ENCODE measurements at regions not wholly inside any gene's neighbourhood (a gene's known extent, or its start where the extent isn't known, plus 50 kb on each side); places are given as distances from the start of the nearest gene placed in this dataset.

DNA sequence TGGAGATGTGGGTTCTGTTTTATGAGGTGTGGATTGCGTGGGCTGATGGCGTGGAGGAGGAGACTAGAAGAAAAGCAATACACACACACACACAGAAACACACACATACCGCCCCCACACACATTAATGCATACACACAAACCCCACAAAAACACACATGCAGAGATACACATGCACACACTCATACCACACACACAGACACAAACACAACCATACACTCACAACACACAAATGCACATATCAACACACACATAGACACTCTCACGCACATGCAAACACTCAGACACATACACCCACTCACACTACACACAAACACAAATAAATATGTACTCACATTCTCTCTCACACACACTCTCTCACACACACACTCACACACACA lies 75.7 kb upstream of the UBL3 start (continued):
- TF ChIP-seq, protein P1, sequence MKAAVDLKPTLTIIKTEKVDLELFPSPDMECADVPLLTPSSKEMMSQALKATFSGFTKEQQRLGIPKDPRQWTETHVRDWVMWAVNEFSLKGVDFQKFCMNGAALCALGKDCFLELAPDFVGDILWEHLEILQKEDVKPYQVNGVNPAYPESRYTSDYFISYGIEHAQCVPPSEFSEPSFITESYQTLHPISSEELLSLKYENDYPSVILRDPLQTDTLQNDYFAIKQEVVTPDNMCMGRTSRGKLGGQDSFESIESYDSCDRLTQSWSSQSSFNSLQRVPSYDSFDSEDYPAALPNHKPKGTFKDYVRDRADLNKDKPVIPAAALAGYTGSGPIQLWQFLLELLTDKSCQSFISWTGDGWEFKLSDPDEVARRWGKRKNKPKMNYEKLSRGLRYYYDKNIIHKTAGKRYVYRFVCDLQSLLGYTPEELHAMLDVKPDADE (IDR thresholded peaks at IDR 0.05) = no peak
- TF ChIP-seq, protein P2, sequence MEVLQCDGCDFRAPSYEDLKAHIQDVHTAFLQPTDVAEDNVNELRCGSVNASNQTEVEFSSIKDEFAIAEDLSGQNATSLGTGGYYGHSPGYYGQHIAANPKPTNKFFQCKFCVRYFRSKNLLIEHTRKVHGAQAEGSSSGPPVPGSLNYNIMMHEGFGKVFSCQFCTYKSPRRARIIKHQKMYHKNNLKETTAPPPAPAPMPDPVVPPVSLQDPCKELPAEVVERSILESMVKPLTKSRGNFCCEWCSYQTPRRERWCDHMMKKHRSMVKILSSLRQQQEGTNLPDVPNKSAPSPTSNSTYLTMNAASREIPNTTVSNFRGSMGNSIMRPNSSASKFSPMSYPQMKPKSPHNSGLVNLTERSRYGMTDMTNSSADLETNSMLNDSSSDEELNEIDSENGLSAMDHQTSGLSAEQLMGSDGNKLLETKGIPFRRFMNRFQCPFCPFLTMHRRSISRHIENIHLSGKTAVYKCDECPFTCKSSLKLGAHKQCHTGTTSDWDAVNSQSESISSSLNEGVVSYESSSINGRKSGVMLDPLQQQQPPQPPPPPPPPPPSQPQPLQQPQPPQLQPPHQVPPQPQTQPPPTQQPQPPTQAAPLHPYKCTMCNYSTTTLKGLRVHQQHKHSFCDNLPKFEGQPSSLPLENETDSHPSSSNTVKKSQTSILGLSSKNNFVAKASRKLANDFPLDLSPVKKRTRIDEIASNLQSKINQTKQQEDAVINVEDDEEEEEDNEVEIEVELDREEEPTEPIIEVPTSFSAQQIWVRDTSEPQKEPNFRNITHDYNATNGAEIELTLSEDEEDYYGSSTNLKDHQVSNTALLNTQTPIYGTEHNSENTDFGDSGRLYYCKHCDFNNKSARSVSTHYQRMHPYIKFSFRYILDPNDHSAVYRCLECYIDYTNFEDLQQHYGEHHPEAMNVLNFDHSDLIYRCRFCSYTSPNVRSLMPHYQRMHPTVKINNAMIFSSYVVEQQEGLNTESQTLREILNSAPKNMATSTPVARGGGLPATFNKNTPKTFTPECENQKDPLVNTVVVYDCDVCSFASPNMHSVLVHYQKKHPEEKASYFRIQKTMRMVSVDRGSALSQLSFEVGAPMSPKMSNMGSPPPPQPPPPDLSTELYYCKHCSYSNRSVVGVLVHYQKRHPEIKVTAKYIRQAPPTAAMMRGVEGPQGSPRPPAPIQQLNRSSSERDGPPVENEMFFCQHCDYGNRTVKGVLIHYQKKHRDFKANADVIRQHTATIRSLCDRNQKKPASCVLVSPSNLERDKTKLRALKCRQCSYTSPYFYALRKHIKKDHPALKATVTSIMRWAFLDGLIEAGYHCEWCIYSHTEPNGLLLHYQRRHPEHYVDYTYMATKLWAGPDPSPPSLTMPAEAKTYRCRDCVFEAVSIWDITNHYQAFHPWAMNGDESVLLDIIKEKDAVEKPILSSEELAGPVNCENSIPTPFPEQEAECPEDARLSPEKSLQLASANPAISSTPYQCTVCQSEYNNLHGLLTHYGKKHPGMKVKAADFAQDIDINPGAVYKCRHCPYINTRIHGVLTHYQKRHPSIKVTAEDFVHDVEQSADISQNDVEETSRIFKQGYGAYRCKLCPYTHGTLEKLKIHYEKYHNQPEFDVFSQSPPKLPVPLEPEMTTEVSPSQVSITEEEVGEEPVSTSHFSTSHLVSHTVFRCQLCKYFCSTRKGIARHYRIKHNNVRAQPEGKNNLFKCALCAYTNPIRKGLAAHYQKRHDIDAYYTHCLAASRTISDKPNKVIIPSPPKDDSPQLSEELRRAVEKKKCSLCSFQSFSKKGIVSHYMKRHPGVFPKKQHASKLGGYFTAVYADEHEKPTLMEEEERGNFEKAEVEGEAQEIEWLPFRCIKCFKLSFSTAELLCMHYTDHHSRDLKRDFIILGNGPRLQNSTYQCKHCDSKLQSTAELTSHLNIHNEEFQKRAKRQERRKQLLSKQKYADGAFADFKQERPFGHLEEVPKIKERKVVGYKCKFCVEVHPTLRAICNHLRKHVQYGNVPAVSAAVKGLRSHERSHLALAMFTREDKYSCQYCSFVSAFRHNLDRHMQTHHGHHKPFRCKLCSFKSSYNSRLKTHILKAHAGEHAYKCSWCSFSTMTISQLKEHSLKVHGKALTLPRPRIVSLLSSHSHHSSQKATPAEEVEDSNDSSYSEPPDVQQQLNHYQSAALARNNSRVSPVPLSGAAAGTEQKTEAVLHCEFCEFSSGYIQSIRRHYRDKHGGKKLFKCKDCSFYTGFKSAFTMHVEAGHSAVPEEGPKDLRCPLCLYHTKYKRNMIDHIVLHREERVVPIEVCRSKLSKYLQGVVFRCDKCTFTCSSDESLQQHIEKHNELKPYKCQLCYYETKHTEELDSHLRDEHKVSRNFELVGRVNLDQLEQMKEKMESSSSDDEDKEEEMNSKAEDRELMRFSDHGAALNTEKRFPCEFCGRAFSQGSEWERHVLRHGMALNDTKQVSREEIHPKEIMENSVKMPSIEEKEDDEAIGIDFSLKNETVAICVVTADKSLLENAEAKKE (CRISPR knock-in tag; IDR thresholded peaks at IDR 0.05) = no peak

DNA sequence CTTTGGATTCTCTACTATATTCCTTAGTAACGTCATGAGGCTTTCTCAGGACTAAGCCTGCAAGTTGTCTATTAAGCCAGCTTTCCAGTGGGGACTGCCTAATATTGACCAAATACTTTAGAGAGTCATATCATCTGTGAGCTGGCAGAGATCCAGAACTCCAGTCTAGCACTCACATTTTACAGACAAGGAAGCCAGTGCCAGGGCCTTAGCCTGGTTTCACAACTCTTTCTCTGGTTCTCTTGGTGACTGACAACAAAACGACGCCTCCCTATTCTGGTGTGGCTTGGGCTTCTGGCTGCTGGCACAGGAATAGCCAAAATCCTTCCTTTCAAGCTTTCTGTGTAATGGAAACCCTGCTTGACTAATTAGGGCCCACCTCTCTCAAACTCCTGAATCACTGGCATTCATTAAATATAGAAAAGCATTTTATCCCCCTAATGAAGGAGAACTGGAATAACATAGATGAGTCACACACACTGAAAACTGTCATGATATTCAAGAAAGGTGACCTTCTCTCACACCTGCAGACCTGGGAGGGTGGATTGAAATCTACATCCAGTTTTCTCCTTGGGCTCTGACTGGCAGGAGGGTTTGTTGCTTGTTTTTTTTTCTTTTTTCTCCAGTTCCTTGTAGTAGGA lies 75.2 kb upstream of the UBL3 start:
- Histone ChIP-seq H3K79me2 (replicated peaks; ENCODE audit: insufficient read depth) (no peaks in the 10 kb centered on the region), H2AFZ (no peak overlapping the region; the same call in 1 of the 2 replicates), H3K27me3 (ENCODE audit: insufficient read depth) (no peaks in the 10 kb centered on the region; the same call in 1 of the 2 replicates), H3K4me2 (no peak overlapping the region), H3K4me3 (no peak overlapping the region), H3K36me3 (ENCODE audit: insufficient read depth) (no peaks in the 10 kb centered on the region; the same call in 1 of the 2 replicates), H4K20me1 (replicated peaks; ENCODE audit: insufficient read depth) (no peaks in the 10 kb centered on the region), H3K4me1 (ENCODE audit: insufficient read depth) (no peaks in the 10 kb centered on the region; the same call in 1 of the 2 replicates), H3K27ac (ENCODE audit: low read depth) (no peak overlapping the region), H3F3A (replicated peaks; ENCODE audit: low read depth) (no peaks in the 10 kb centered on the region), H3K9me2 (ENCODE audit: insufficient read depth) (peaks cover 11% of the 10 kb centered on the region; the same call in 1 of the 2 replicates)
- Mint-ChIP-seq H3K27ac (no peak overlapping the region), H3K36me3 (ENCODE audit: low read depth) (no peaks in the 10 kb centered on the region), H3K27me3 (ENCODE audit: insufficient read depth, low read depth, poor library complexity) (peaks cover 7% of the 10 kb centered on the region), H3K4me3 (no peak overlapping the region), H3K4me1 (peaks cover 14% of the 10 kb centered on the region), H3K9me3 (peaks cover 5% of the 10 kb centered on the region; the same call in 2 of the 3 replicates)
- no peak for DNase-seq (ENCODE audit: low spot score)
- ATAC-seq = no peak
- TF ChIP-seq CREB1 (CRISPR knock-in tag; IDR thresholded peaks at IDR 0.05; ENCODE audit: low read depth) (no peak), EZH2 (IDR thresholded peaks at IDR 0.05; ENCODE audit: low read depth, unreplicated experiment) (no peak), EZH2phosphoT487 (IDR thresholded peaks at IDR 0.05; ENCODE audit: unreplicated experiment) (no peak), STAT1 (IDR thresholded peaks at IDR 0.05; ENCODE audit: unreplicated experiment) (no peak), ZNF331 (CRISPR knock-in tag; IDR thresholded peaks at IDR 0.05; ENCODE audit: low read depth) (no peak), NANOG (IDR thresholded peaks at IDR 0.05; ENCODE audit: borderline replicate concordance) (no peak)
- TF ChIP-seq, protein P2 (CRISPR knock-in tag; IDR thresholded peaks at IDR 0.05) = no peak

All from GM23338 (cell line).